GM19043 (cell line): ENCODE measurements at regions not wholly inside any gene's neighbourhood (a gene's known extent, or its start where the extent isn't known, plus 50 kb on each side); places are given as distances from the start of the nearest gene placed in this dataset.

Experiments
- ATAC-seq: cut with Tn5 transposase; IDR thresholded peaks from one replicate; pipeline ENCODE4 v1.9.1; 2021; ENCODE audit warnings: low read depth; ENCODE audit not compliant: unreplicated experiment

- ATAC-seq: no peak
Observed at GRCh38 chr6:148652205-148652604, 94.6 kb upstream of the UST start.

DNA sequence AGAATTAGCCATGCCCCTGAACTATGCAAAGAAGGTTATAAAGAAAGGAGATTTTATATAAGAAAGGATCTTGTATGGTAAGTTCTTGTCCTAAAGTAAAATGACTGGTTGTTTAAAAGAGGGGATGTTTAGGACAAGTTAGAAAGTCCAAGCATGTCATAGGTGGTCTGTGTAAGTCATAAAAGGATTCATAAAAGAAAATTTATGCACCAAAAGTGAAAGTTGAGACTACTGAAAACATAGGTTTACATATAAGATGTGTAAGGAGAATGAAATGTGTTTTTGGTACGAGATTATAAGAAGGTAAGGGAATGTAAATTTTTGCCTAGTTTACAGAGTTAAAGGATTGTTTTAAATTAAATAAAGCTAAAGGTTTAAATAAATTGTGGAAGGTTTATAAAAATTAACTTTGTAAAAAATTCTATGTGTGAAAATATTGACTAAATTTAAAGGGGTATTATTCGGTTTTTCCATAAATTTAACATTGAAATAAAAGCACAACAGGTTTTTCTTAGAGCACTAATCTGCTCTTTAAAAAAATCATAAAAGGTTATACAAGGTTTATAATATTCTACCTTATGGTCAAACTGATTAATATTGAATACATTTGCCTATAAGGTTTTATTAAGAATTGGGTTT is 93.6 kb upstream of the UST start:
- ATAC-seq: no peak

- ATAC-seq: no peak
Observed at GRCh38 chr6:148657048-148657447, 89.8 kb upstream of the UST start.

DNA sequence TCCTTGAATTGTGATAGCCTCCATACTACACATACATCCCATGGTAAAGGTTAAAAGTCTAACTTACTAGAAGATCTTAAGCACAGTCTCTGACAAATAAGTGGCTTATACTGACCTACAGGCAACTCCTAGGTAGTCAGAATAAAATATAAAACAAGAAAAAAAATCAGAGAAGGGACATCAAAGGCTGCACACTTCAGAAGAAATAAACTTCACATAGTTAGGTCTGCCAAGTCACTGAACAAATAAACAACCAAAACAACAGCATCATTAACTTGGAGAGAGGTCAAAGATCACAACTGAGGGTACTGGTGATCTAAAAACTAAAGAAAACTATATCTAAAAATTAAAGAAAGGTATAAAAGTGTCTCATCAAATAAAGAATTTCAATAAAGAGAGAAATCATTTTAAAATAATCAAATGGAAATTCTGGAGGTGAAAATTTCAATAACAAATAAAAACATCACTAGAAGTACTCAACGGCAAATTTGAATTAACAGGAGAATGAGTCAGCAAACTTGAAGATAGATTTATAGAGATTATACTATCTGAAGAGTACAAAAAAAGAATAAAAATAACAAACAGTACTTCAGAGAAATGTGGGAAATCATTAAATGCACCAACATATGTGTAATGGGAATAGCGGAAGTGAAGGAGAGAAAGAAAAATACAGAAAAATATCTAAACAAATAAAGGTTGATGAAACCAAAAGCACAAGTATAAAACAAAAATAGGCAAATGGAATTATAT is 88.0 kb upstream of the UST start:
- no peak for ATAC-seq

DNA sequence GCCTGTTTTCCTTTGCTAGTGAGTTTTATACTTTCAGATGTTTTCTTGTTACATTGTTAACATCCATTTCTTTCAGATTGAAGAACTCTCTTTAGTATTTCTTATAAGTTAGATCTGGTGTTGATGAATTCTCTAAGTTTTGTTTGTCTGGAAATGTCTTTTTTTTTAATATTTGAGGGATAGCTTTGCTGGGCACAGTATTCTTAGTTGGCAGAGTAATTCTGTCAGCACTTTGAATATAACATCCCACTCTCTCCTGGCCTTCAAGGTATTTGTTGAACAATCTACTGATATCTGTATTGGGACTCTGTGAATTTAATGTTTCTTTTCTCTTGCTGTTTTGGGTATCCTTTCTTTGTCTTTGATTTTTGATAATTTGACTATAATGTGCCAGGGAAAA is 79.4 kb upstream of the UST start:
- ATAC-seq: no peak

GRCh38 chr6:148671085-148671484 is 75.7 kb upstream of the UST start:
- ATAC-seq: no peak

GRCh38 chr6:148671952-148672351 is 74.9 kb upstream of the UST start:
- ATAC-seq: no peak

- no peak for ATAC-seq
Observed at GRCh38 chr6:148674306-148674705, 72.5 kb upstream of the UST start.

DNA sequence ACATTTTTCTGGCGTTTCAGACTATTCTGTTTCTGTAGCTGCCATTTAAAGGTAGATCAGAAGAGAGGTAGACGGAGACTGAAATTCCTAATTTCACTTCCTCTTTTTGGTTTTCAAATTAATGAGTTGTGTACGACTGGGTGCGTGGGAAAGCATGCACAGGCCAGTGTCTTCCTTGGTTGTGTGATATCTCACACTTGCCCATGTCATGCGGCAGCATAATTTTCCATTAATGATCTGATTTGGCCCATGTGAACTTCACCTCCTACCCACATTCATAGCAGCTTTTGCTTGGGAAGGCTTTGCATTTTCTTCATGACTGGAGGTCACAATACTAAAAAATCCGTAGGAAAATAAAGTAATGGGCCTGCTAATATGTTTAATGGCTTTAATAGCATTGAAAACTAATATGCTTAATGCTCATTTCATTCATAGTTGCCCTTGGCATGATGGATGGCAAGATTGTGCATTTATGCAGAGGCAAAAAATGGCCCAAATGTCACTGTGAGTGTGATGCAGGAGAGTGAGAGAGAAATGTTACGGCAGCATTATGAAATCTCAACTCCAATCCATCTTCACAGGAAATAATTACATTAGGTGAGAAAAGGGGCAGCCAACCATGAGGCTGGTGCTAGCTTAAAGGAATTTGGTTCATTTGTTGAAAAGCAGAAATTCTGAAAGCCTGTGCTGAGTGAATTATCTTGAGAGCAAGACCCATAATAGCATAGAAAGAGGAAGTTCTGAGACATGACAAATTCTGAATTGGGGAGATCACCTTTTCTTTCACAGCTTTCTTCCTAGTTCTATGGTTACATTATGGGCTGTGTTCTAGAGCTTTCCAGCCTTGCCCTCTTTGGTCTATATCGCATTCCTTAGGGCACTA is 69.0 kb upstream of the UST start:
- peak; percentile 85 for ATAC-seq

DNA sequence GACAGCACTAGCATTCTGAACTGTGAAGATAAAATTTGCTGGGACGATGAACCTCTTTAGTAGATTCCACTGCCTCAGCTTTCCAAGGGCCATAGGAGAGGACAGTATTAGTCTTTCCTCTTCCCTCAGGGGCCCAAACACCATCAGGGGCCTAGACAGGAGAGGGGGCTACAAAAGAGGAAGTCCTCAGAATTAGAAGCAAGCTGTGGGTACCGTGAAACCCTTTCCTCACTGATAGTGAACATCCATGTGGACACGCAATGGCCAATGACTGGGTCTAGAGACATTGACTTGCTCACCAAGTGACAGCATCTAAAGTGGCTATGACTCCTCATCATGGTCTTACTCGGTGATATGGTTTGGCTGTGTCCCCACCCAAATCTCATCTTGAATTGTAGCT is 68.1 kb upstream of the UST start:
- ATAC-seq: no peak

- no peak for ATAC-seq
Observed at GRCh38 chr6:148681666-148682065, 65.2 kb upstream of the UST start.

DNA sequence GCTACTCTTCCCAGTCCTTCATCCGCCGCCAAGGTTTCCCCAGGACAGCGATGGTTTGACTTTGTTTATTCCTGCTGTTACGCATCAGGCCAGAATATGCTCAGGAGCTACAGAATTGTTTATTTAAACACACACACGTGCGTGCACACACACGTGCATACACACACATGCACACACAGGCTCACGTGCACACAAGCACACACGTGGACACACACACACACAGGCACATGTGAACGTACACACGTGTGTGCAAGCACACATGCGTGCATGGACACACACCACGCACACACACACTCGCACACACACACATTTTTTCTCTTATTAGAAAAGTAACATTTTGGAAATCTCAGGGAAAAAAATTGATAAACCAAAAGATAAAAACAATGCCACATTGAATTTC is 64.6 kb upstream of the UST start:
- ATAC-seq: no peak

DNA sequence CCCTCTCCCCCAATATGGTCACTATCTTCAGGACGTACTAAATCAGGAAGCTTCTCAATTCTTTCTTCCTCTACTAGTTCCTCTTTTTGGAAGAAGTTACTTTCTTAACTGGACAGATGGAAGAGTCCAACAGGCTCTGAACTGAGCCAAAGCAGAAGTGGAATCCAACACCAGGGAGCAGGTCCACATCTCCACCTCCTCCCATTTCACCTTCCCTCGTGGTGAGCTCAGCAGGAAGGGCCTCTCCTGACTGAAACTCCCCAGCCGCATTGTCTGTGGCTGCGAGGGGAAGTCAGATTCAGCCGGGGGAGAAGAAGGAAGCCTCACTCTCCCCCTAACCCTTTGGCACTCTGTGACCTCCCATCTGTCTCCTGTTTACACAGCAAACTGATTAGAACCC is 63.8 kb upstream of the UST start:
- no peak for ATAC-seq

GRCh38 chr6:148689168-148689567 is 57.7 kb upstream of the UST start:
- ATAC-seq: no peak

- peak; percentile 74 for ATAC-seq
Observed at GRCh38 chr6:148693882-148694484, 52.8 kb upstream of the UST start.
